ENCODE measurements at regions not wholly inside any gene's neighbourhood (a gene's known extent, or its start where the extent isn't known, plus 50 kb on each side); places are given as distances from the start of the nearest gene placed in this dataset.

DNA sequence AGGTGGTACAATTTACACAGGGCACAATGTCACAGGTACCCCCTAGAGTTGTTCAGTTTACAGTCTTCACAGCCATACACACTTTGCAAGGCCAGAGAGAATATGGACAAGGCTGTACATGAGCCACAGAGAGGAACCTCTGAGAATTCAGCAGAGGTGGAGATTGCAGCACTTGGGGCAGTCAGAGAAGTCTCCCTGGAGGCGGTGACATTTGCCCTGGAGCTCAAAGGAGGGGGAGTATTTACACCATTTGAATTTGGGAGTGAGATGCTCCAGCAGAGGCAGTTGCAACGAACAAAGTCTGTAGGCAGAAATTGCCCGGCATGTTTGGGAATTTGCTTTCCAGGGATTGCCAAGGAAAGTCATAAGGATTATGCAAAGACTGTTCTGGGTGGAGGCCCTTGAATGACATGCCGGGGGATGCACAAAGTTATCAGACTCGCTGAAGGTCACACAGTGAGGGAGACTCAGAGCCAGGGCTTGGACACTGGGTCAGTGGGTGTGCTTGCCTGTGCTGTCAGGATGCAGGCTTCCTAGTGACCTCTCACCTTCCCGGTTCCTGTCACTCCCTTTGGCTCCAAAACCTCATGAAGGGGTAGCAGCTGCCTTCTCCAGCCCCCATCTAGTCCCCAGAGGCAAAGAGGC lies 160.7 kb upstream of the PCBD1 start:
- TF ChIP-seq CTCF (IDR thresholded peaks at IDR 0.05) (no peak), POLR2A (IDR thresholded peaks at IDR 0.05) (no peak)
